HEK293T (cell line): ENCODE measurements at regions not wholly inside any gene's neighbourhood (a gene's known extent, or its start where the extent isn't known, plus 50 kb on each side); places are given as distances from the start of the nearest gene placed in this dataset.

Experiments
- BHLHE40 ChIP-seq: fragments of 450-650 bp; IDR thresholded peaks from 2 replicates; pipeline ENCODE4 v1.6.1; 2016; ENCODE audit warnings: mild to moderate bottlenecking, moderate library complexity, borderline replicate concordance
- SP1 ChIP-seq: fragments of 450-650 bp; IDR thresholded peaks from 2 replicates; pipeline ENCODE4 v1.6.1; 2017

DNA sequence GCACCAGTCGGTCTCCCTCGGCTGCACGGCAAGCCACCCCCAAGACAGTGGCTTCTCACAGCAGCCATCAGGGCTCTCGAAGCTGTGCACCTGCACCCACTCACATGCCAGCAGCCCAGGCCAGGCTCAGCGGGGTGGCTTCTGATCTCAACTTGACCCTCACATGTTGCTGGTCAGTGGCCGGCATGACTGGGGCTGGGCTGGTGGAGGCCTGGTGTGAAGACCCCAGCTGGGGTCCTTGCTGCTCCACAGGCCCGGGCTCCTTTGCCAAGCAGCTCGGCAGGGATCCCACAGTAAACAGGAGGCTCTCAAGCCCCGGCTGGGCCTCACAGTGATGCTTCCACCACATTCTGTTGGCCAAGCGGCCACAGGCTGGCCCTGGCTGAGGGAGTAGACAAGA, 128.2 kb downstream of the BRD1 start:
- TF ChIP-seq SP1: no peak
- TF ChIP-seq BHLHE40: no peak
